ENCODE measurements at regions not wholly inside any gene's neighbourhood (a gene's known extent, or its start where the extent isn't known, plus 50 kb on each side); places are given as distances from the start of the nearest gene placed in this dataset.

- FAIRE-seq (no peak), DNase-seq (ENCODE audit: low read depth) (no peak)
- Histone ChIP-seq H3K27me3 (ENCODE audit: control insufficient read depth, insufficient read depth, low read length) (no peaks in the 10 kb centered on the region), H3K4me3 (ENCODE audit: low read depth, low read length) (no peak overlapping the region), H3K36me3 (ENCODE audit: control insufficient read depth, insufficient read depth, low read length) (no peaks in the 10 kb centered on the region)
- TF ChIP-seq CTCF (IDR thresholded peaks at IDR 0.05; ENCODE audit: insufficient read depth, low read length, severe bottlenecking), result no peak
Measured at GRCh38 chr22:48389916-48390315, 1437.8 kb downstream of the BRD1 start.

GRCh38 chr22:48382197-48382596, 1445.5 kb downstream of the BRD1 start:
- no peak for FAIRE-seq
- no peak for DNase-seq (ENCODE audit: low read depth)
- H3K36me3 ChIP-seq (ENCODE audit: control insufficient read depth, insufficient read depth, low read length), result no peaks in the 10 kb centered on the region
- TF ChIP-seq CTCF (IDR thresholded peaks at IDR 0.05; ENCODE audit: insufficient read depth, low read length, severe bottlenecking), result no peak
- no peaks in the 10 kb centered on the region for H3K27me3 ChIP-seq (ENCODE audit: control insufficient read depth, insufficient read depth, low read length)
- H3K4me3 ChIP-seq (ENCODE audit: low read depth, low read length), result no peak overlapping the region

- DNase-seq (ENCODE audit: low read depth), result no peak
- no peaks in the 10 kb centered on the region for H3K27me3 ChIP-seq (ENCODE audit: control insufficient read depth, insufficient read depth, low read length)
- no peak for FAIRE-seq
- H3K4me3 ChIP-seq (ENCODE audit: low read depth, low read length), result no peak overlapping the region
- no peak for TF ChIP-seq CTCF (IDR thresholded peaks at IDR 0.05; ENCODE audit: insufficient read depth, low read length, severe bottlenecking)
- no peaks in the 10 kb centered on the region for H3K36me3 ChIP-seq (ENCODE audit: control insufficient read depth, insufficient read depth, low read length)
Measured at GRCh38 chr22:48380016-48380665, 1447.5 kb downstream of the BRD1 start.

GRCh38 chr22:48379371-48379770, 1448.3 kb downstream of the BRD1 start:
- H3K36me3 ChIP-seq (ENCODE audit: control insufficient read depth, insufficient read depth, low read length), result no peaks in the 10 kb centered on the region
- H3K4me3 ChIP-seq (ENCODE audit: low read depth, low read length), result no peak overlapping the region
- no peak for TF ChIP-seq CTCF (IDR thresholded peaks at IDR 0.05; ENCODE audit: insufficient read depth, low read length, severe bottlenecking)
- DNase-seq (ENCODE audit: low read depth), result no peak
- H3K27me3 ChIP-seq (ENCODE audit: control insufficient read depth, insufficient read depth, low read length), result no peaks in the 10 kb centered on the region
- FAIRE-seq, result no peak

GRCh38 chr22:48378673-48379072, 1449.0 kb downstream of the BRD1 start:
- no peak for TF ChIP-seq CTCF (IDR thresholded peaks at IDR 0.05; ENCODE audit: insufficient read depth, low read length, severe bottlenecking)
- FAIRE-seq (no peak), DNase-seq (ENCODE audit: low read depth) (no peak)
- no peak overlapping the region for H3K4me3 ChIP-seq (ENCODE audit: low read depth, low read length)
- H3K36me3 ChIP-seq (ENCODE audit: control insufficient read depth, insufficient read depth, low read length), result no peaks in the 10 kb centered on the region
- no peaks in the 10 kb centered on the region for H3K27me3 ChIP-seq (ENCODE audit: control insufficient read depth, insufficient read depth, low read length)

Data from bronchial epithelial cell (primary cell).